ENCODE measurements at regions not wholly inside any gene's neighbourhood (a gene's known extent, or its start where the extent isn't known, plus 50 kb on each side); places are given as distances from the start of the nearest gene placed in this dataset.

DNA sequence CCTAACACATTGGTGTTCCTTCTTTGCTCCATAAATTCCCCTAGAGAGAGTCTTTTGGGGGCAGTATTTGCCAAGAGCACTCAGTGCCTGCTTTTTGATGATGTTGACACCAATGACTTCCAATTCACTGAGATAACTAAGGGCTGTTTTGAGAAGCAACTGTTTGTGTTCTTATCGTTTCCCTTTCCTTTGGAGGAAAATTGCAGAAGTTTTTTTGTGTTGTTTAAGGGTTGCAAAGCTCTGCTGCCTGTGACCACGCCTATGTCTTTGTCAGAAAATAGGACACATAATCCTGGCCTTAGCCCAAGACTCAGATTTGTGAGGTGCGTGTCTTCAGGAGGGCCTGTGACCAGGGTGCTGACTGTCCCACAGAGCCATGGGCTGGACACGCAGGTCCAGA lies 99.6 kb downstream of the FAM43A start:
- TF ChIP-seq RFX5 (IDR thresholded peaks at IDR 0.05; ENCODE audit: low read depth, low read length) (no peak), CEBPB (IDR thresholded peaks at IDR 0.05; ENCODE audit: low read depth, low read length) (no peak), POLR2A (IDR thresholded peaks at IDR 0.05; ENCODE audit: low read depth, low read length) (no peak), MAFK (IDR thresholded peaks at IDR 0.05; ENCODE audit: low read depth, low read length) (no peak)
- TF ChIP-seq, protein P1, sequence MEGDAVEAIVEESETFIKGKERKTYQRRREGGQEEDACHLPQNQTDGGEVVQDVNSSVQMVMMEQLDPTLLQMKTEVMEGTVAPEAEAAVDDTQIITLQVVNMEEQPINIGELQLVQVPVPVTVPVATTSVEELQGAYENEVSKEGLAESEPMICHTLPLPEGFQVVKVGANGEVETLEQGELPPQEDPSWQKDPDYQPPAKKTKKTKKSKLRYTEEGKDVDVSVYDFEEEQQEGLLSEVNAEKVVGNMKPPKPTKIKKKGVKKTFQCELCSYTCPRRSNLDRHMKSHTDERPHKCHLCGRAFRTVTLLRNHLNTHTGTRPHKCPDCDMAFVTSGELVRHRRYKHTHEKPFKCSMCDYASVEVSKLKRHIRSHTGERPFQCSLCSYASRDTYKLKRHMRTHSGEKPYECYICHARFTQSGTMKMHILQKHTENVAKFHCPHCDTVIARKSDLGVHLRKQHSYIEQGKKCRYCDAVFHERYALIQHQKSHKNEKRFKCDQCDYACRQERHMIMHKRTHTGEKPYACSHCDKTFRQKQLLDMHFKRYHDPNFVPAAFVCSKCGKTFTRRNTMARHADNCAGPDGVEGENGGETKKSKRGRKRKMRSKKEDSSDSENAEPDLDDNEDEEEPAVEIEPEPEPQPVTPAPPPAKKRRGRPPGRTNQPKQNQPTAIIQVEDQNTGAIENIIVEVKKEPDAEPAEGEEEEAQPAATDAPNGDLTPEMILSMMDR (conservative IDR thresholded peaks at IDR 0.05; ENCODE audit: low read depth, low read length), result no peak

Measured in IMR-90 (cell line).